ENCODE measurements at regions not wholly inside any gene's neighbourhood (a gene's known extent, or its start where the extent isn't known, plus 50 kb on each side); places are given as distances from the start of the nearest gene placed in this dataset.

- TF ChIP-seq EZH2phosphoT487 (IDR thresholded peaks at IDR 0.05; ENCODE audit: insufficient read depth, low read depth), result no peak
- TF ChIP-seq EZH2 (IDR thresholded peaks at IDR 0.05; ENCODE audit: insufficient read depth, poor library complexity, severe bottlenecking), result no peak
Measured at GRCh38 chr3:182258538-182259177, 534.6 kb upstream of the ATP11B start.

Data from GM23248 (cell line).